Stimulated activated naive B cell treated with anti-CD40 and anti-IgM and Interleukin-4, amounts not matched to agents 10 μg/mL and 1 μg/mL and 100 μg/mL, for 72 hours (primary cell): ENCODE measurements at regions not wholly inside any gene's neighbourhood (a gene's known extent, or its start where the extent isn't known, plus 50 kb on each side); places are given as distances from the start of the nearest gene placed in this dataset.
"Not testable (repeated sequence)": the region's sequence is repeated elsewhere in the genome, so short reads cannot be mapped to it uniquely, and the experiment has no call there.

ENCODE experiments used
- ATAC-seq, 2 donors: fragments of 150-1000 bp; cut with Tn5 transposase; replicated peaks; 2 replicates each; pipeline ENCODE4 v1.10.0; 2021; ENCODE audit warnings: moderate library complexity in 1 of 2
- DNase-seq: peaks from one replicate; pipeline ENCODE4 v3.0.0; 2021
- H3K27ac Mint-ChIP-seq: one replicate; pipeline ENCODE4 v1.8.0; 2022; ENCODE audit warnings: mild to moderate bottlenecking, mixed read lengths
- H3K27me3 Mint-ChIP-seq, 2 donors: one replicate each; pipeline ENCODE4 v1.8.0; 2022; ENCODE audit warnings: mixed read lengths in 2 of 2
- H3K36me3 Mint-ChIP-seq, 2 donors: one replicate each; pipeline ENCODE4 v1.8.0; 2022; ENCODE audit warnings: mixed read lengths in 2 of 2, mild to moderate bottlenecking in 1 of 2
- H3K4me1 Mint-ChIP-seq, 2 donors: one replicate each; pipeline ENCODE4 v1.8.0; 2022; ENCODE audit warnings: mixed read lengths in 2 of 2, mild to moderate bottlenecking in 1 of 2
- H3K4me3 Mint-ChIP-seq, 2 donors: one replicate each; pipeline ENCODE4 v1.8.0; 2022; ENCODE audit warnings: mild to moderate bottlenecking in 2 of 2, mixed read lengths in 2 of 2, moderate library complexity in 1 of 2
- H3K9me3 Mint-ChIP-seq, 2 donors: one replicate each; pipeline ENCODE4 v1.8.0; 2022; ENCODE audit warnings: mixed read lengths in 2 of 2, mild to moderate bottlenecking in 1 of 2

DNA sequence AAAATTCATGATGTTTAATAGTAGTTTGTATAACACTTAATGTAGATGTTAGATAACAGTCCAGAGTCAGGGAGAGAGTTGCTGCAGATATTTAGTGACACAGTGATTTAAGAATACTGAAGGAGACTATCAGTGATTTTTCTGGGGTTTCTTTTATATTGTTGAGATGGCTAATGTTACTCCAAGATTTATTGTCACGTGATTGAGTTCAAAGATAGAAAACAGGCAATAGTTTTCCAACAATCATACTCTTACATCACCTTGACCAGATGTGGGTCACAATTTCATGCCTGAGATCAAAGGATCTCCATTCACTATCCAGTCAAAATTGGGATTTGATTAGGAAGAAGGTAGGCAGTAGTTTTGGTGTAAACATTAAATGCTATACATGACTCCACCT, 580.0 kb upstream of the ARRDC3 start:
- no peak overlapping the region for H3K27ac Mint-ChIP-seq
- H3K36me3 Mint-ChIP-seq: no peaks in the 10 kb centered on the region
- H3K9me3 Mint-ChIP-seq: peaks cover 0 to 5% of the 10 kb centered on the region in 2 donors
- DNase-seq (no peak), ATAC-seq (no peak)
- H3K27me3 Mint-ChIP-seq: no peaks in the 10 kb centered on the region
- no peaks in the 10 kb centered on the region for H3K4me1 Mint-ChIP-seq
- no peak overlapping the region for H3K4me3 Mint-ChIP-seq

DNA sequence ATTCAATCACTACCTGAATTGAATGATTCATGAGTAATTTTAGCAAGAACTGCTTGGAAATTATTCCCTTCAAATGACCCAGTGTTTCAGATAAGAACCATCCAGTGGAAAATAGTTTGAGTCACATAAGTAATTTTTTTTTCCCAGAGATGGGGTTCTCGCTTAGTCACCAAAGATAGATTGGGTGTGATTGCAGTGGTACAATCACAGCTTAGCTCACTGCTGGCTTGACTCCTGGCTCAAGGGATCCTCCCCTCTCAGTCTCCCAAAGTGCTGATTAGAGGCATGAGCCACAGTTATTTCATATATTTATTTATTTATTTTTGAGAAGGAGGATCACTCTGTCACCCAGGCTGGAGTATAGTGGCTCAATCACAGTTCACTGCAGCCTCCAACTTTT, 574.5 kb upstream of the ARRDC3 start:
- H3K4me3 Mint-ChIP-seq: no peak overlapping the region
- H3K36me3 Mint-ChIP-seq: no peaks in the 10 kb centered on the region
- ATAC-seq (no peak), DNase-seq (no peak)
- H3K9me3 Mint-ChIP-seq: peaks cover 0 to 5% of the 10 kb centered on the region in 2 donors
- no peaks in the 10 kb centered on the region for H3K27me3 Mint-ChIP-seq
- no peaks in the 10 kb centered on the region for H3K4me1 Mint-ChIP-seq
- no peak overlapping the region for H3K27ac Mint-ChIP-seq

DNA sequence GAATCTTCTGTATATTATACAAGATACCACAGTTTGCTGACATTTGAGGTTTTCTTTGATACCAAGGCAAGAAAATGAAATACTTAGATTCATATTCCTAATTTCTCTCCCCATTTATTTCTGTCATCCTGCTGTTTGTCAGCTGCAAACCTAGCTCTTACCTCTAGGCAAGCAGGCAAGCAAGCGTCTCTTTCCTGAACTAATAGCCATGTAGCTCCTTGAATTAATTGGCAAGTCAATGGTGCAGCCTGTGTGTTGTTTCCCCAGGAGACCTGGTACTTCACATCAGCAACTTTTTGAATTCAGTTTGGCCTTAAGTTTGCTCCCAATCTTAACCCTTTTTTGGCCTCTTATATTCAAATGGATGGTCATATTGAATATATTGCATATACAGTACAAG, 573.6 kb upstream of the ARRDC3 start:
- Mint-ChIP-seq H3K27ac (no peak overlapping the region), H3K4me3 (no peak overlapping the region), H3K4me1 (no peaks in the 10 kb centered on the region), H3K27me3 (no peaks in the 10 kb centered on the region), H3K9me3 (no peaks in the 10 kb centered on the region), H3K36me3 (no peaks in the 10 kb centered on the region)
- no peak for ATAC-seq
- no peak for DNase-seq

DNA sequence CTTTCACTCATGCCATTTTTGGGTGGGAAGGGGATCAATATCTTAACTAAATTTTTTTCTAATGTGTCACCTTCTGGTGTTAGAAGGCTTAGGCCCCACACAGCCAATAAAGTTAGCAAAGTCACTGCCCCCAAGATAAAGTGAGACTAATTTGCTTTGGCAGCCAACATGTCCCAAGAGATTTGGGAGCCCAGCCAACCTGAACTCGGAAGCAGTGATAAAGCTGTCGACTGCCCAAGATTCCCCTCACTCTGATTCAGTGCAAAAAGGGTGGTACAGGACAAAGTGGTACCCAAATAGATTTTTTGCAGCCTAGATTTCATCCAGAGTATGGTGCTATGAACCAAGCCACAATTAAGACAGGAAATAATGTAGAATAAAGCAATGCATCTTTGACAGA, 572.5 kb upstream of the ARRDC3 start:
- no peaks in the 10 kb centered on the region for H3K9me3 Mint-ChIP-seq
- no peak for ATAC-seq

DNA sequence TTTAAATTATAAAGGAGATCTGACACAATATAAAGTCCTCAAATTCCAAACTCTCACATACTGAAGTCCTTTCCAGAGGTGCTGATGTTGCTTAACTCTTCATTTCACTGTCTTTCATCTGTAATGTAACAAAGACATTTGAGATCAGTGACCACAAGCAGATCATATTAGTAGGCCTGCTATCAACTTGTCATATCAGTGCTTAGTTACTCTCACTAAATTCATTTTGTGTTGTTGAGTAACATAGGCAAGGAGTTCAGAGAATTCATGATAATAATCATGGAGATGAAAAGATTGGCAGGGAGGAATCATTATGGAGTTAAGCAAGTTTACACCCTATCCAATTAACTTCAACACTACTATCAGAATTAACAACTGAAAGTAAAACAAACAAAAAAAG, 571.0 kb upstream of the ARRDC3 start:
- H3K4me3 Mint-ChIP-seq: no peak overlapping the region
- no peaks in the 10 kb centered on the region for H3K4me1 Mint-ChIP-seq
- H3K27ac Mint-ChIP-seq: no peak overlapping the region
- no peaks in the 10 kb centered on the region for H3K27me3 Mint-ChIP-seq
- H3K9me3 Mint-ChIP-seq: no peaks in the 10 kb centered on the region
- ATAC-seq (no peak), DNase-seq (no peak)
- H3K36me3 Mint-ChIP-seq: no peaks in the 10 kb centered on the region

More for the DNA sequence above, 572.5 kb upstream of the ARRDC3 start:
- no peaks in the 10 kb centered on the region for H3K4me1 Mint-ChIP-seq
- H3K4me3 Mint-ChIP-seq: no peak overlapping the region
- DNase-seq: no peak
- no peak overlapping the region for H3K27ac Mint-ChIP-seq
- H3K36me3 Mint-ChIP-seq: no peaks in the 10 kb centered on the region
- no peaks in the 10 kb centered on the region for H3K27me3 Mint-ChIP-seq

DNA sequence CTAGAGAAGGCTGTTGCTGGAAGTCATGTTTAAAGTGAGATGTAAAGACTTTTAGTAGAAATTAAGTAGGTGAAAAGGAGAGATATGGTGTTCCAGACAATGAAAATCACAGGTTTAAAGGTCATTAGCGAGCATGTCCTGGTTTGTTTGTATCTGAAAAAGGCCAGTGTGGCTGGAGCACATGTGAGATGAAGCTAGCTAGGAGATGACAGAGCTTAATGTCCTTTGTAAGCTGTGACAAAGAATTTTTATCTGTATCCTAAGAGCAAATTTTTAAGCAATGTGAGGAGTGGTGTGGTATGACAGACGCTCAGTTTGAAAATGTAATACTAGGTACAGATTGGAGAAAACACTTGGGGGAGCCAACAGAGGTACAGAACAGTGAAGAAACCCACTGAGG, 567.2 kb upstream of the ARRDC3 start:
- Mint-ChIP-seq H3K9me3 (no peaks in the 10 kb centered on the region), H3K4me3 (no peak overlapping the region), H3K36me3 (no peaks in the 10 kb centered on the region), H3K4me1 (no peaks in the 10 kb centered on the region), H3K27me3 (no peaks in the 10 kb centered on the region), H3K27ac (no peak overlapping the region)
- ATAC-seq (no peak), DNase-seq (no peak)

DNA sequence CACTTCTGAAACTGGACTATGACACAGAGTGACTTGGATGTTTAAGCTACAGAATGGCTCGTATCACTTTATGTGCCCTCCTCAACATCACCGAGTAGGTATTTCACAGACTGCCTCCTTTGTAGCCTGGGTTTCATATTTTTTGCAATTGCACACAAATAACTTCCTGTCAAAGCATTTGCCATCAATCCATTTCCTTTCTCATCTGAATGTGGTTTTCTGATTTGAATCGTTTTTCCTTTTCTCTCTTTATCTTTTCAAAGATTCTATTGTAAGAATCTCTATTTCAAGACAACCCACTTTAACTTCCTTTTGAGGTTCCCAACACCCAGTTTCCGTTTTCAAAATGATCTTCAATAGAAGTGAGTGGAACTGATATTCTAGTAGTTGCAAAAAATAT, 563.8 kb upstream of the ARRDC3 start:
- Mint-ChIP-seq H3K4me3 (no peak overlapping the region), H3K27me3 (no peaks in the 10 kb centered on the region), H3K4me1 (no peaks in the 10 kb centered on the region), H3K27ac (no peak overlapping the region), H3K36me3 (no peaks in the 10 kb centered on the region), H3K9me3 (no peaks in the 10 kb centered on the region)
- ATAC-seq (no peak), DNase-seq (no peak)

DNA sequence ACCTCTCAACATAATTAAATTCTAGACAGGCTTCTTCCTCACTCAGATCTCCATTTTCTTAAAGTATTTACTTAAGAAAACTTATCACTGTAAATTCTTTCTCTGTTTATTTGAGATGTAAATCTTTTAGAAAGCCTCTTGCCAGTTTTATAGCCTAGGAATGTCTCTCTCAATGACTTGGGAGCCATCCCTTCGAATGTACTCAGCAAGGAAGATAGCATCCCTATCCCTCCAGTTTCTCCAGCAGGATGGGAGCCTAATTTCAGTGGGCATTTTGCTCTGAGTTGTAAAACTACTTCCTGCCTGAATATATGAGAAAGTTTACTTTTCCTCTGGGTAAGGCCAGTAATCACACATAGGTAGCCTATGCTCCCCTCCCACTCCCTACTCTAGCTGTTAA, 558.5 kb upstream of the ARRDC3 start:
- no peak overlapping the region for H3K27ac Mint-ChIP-seq
- H3K36me3 Mint-ChIP-seq: no peaks in the 10 kb centered on the region
- no peaks in the 10 kb centered on the region for H3K4me1 Mint-ChIP-seq
- DNase-seq: no peak
- no peak for ATAC-seq
- no peaks in the 10 kb centered on the region for H3K27me3 Mint-ChIP-seq
- no peaks in the 10 kb centered on the region for H3K9me3 Mint-ChIP-seq
- H3K4me3 Mint-ChIP-seq: no peak overlapping the region

DNA sequence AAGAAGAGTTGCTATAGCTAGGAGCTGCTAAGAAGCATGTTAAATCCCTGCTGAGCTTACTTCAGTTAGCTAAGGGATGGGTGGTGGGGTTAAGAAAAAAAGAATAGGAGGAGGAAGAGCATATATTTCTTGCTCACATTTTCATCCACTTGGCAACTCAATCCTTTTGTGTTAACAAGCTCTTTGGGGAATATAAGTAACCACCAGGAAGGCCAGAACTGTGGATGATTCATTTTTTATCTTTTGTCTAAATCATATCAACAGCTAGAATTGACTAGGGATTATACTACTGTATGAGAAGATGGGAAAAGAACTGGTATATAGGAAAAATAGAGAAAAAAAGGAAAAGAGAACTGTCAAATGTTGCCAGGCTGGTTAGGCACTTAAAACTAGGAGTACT, 555.3 kb upstream of the ARRDC3 start:
- Mint-ChIP-seq H3K9me3 (no peaks in the 10 kb centered on the region), H3K36me3 (no peaks in the 10 kb centered on the region), H3K4me3 (no peak overlapping the region), H3K27ac (no peak overlapping the region), H3K27me3 (no peaks in the 10 kb centered on the region), H3K4me1 (no peaks in the 10 kb centered on the region)
- ATAC-seq (no peak), DNase-seq (no peak)

DNA sequence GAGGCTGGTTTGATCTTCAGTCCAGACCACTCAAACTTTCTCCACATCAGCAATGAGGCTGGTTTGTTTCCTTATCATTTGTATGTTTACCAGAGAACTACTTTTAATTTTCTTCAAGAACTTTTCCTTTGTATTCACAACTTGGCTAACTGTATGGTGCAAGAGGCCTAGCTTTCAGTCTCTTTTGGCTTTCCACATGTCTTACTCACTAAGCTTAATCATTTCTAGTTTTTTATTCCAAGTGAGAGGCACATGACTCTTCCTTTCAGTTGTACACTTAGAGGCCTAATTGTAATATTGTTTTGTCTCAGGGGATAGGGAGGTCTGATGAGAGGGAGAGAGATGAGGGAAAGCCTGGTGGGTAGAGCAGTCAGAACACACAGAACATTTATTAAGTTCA, 554.0 kb upstream of the ARRDC3 start:
- ATAC-seq: no peak
- no peak for DNase-seq
- Mint-ChIP-seq H3K4me1 (no peaks in the 10 kb centered on the region), H3K36me3 (no peaks in the 10 kb centered on the region), H3K9me3 (no peaks in the 10 kb centered on the region), H3K4me3 (no peak overlapping the region), H3K27me3 (no peaks in the 10 kb centered on the region), H3K27ac (no peak overlapping the region)

DNA sequence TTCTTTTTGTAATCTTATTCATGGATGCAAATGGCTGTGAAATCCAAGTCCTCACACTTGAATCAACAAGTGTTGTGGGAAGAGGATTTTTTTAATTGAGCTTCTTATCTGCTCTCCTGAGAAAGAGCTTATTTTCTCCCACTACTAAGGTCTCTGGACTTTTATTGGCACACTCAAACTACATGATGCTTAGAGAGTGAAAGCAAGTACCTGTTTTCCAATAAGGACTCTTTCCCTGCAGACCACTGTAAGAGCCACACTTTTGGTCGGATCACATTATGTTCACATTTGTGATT, 546.4 kb upstream of the ARRDC3 start:
- H3K27me3 Mint-ChIP-seq: no peaks in the 10 kb centered on the region
- no peak overlapping the region for H3K4me3 Mint-ChIP-seq
- no peak overlapping the region for H3K27ac Mint-ChIP-seq
- no peaks in the 10 kb centered on the region for H3K36me3 Mint-ChIP-seq
- H3K4me1 Mint-ChIP-seq: no peaks in the 10 kb centered on the region
- ATAC-seq (no peak), DNase-seq (no peak)
- no peaks in the 10 kb centered on the region for H3K9me3 Mint-ChIP-seq

DNA sequence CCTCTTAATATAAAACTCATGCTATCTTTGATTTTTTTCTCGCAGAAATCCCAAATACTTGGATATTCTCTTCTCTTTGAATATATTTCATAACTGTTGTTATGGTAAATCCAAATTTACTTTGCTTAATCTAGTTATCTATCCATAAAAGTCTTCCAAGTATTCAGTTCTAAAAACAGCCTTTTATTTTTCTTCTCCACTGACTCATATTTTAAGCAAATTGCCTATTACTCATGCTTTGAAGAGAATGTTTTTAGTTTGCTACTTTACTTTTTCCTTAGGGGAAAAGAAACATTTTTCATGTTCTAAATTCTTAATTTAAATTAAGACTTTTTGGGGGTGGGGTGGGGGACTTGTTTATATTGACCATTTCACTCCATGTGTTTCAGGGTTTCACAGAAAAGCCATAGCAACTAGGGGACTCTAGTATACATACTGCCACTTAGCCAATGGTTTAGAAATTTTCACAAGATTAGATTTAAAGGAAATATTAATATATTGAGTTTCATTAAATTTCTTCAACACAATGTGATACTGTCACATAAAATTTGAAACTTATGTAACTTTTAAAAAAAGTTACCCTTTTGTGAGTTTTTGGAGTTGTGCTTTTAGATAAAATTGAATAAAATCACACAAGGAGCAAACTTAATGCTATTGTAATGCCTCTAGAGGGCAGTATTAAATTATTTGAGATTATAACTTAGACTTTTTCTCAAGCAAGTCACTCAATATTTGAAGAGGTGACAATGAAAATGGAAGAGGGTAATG, 545.8 kb upstream of the ARRDC3 start:
- Mint-ChIP-seq H3K4me1 (no peaks in the 10 kb centered on the region), H3K27me3 (no peaks in the 10 kb centered on the region), H3K4me3 (no peak overlapping the region), H3K36me3 (no peaks in the 10 kb centered on the region), H3K9me3 (no peaks in the 10 kb centered on the region), H3K27ac (no peak overlapping the region)
- ATAC-seq: no peak
- DNase-seq: no peak

DNA sequence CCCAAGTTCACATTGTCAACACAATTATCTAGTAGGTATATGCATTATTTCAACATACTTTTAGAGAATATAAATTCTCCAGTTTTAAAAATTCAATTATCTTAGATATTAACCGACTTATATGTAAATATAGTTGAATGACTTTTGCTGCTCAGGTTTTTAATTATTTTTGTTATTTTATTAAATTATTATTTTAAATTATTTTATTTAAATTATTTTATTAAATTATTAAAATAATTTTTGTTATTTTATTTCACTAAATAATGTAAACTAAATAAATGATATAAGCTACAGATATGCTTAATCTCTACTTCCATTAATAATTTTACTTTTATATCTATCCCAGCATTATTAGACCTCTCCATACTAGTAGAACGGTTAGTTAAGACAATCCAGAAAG, 544.3 kb upstream of the ARRDC3 start:
- no peak overlapping the region for H3K27ac Mint-ChIP-seq
- no peaks in the 10 kb centered on the region for H3K9me3 Mint-ChIP-seq
- H3K4me3 Mint-ChIP-seq: no peak overlapping the region
- no peak for DNase-seq
- H3K36me3 Mint-ChIP-seq: no peaks in the 10 kb centered on the region
- ATAC-seq: no peak
- H3K4me1 Mint-ChIP-seq: no peaks in the 10 kb centered on the region
- H3K27me3 Mint-ChIP-seq: no peaks in the 10 kb centered on the region

DNA sequence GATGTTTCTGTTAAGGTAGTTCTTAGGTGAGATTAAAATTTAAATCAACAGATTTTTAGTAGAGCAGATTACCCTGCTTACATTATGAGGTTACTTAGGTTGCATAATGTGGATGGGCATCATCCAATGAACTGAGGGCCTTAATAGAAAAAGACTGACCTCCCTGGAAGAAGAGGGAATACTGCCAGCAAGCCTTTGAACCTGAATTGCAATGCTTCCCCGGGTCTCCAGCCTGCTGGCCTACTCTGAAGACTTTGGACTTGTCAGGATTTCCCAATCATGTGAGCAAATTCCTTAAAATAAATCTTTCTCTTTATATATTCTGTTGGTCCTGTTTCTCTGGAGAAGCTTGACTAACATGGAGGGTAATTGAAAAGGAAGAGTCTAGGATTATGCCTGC, 542.1 kb upstream of the ARRDC3 start:
- Mint-ChIP-seq H3K9me3 (no peaks in the 10 kb centered on the region), H3K27ac (no peak overlapping the region), H3K36me3 (no peaks in the 10 kb centered on the region), H3K4me3 (no peak overlapping the region), H3K4me1 (no peaks in the 10 kb centered on the region), H3K27me3 (no peaks in the 10 kb centered on the region)
- ATAC-seq (no peak), DNase-seq (no peak)

DNA sequence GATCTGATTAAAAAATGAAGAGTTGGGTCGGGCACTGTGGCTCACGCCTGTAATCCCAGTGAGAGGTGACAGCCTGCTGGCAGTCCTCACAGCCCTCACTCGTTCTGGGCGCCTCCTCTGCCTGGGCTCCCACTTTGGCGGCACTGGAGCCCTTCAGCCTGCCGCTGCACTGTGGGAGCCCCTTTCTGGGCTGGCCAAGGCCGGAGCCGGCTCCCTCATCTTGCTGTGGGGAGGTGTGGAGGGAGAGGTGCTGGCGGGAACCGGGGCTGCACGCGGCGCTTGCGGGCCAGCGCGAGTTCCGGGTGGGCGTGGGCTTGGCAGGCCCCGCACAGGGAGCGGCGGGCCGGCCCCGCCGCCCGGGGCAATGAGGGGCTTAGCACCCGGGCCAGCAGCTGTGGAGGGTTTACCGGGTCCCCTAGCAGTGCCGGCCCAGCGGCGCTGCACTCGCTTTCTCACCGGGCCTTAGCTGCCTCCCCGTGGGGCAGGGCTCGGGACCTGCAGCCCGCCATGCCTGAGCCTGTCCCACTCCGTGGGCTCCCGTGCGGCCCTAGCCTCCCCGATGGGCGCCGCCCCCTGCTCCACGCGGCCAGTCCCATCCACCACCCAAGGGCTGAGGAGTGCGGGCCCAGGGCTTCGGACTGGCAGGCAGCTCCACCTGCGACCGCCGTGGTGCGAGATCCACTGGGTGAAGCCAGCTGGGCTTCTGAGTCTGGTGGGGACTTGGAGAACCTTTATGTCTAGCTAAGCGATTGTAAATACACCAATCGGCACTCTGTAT, 534.1 kb upstream of the ARRDC3 start:
- not testable (repeated sequence) for H3K36me3 Mint-ChIP-seq, H3K9me3 Mint-ChIP-seq, H3K27me3 Mint-ChIP-seq, DNase-seq, H3K4me3 Mint-ChIP-seq, ATAC-seq, H3K27ac Mint-ChIP-seq, H3K4me1 Mint-ChIP-seq
